GM12873 (cell line): ENCODE measurements at regions not wholly inside any gene's neighbourhood (a gene's known extent, or its start where the extent isn't known, plus 50 kb on each side); places are given as distances from the start of the nearest gene placed in this dataset.

ENCODE experiments used
- TF ChIP-seq, protein P1 (sequence below): IDR thresholded peaks from 2 replicates; pipeline ENCODE4 v1.5.1; 2012; ENCODE audit warnings: low read depth, mild to moderate bottlenecking, moderate library complexity, low read length, control low read depth; ENCODE audit not compliant: insufficient read depth; ENCODE audit errors: missing control alignments

- TF ChIP-seq, protein P1, sequence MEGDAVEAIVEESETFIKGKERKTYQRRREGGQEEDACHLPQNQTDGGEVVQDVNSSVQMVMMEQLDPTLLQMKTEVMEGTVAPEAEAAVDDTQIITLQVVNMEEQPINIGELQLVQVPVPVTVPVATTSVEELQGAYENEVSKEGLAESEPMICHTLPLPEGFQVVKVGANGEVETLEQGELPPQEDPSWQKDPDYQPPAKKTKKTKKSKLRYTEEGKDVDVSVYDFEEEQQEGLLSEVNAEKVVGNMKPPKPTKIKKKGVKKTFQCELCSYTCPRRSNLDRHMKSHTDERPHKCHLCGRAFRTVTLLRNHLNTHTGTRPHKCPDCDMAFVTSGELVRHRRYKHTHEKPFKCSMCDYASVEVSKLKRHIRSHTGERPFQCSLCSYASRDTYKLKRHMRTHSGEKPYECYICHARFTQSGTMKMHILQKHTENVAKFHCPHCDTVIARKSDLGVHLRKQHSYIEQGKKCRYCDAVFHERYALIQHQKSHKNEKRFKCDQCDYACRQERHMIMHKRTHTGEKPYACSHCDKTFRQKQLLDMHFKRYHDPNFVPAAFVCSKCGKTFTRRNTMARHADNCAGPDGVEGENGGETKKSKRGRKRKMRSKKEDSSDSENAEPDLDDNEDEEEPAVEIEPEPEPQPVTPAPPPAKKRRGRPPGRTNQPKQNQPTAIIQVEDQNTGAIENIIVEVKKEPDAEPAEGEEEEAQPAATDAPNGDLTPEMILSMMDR = no peak
Observed at GRCh38 chr7:67463316-67463715, 466.7 kb downstream of the TYW1 start.

- TF ChIP-seq, protein P1 = no peak
Observed at GRCh38 chr7:67463983-67464382, 467.4 kb downstream of the TYW1 start.

- TF ChIP-seq, protein P1 = no peak
Observed at GRCh38 chr7:67466109-67466508, 469.5 kb downstream of the TYW1 start.

- TF ChIP-seq, protein P1 = no peak
Observed at GRCh38 chr7:67470256-67470751, 473.7 kb downstream of the TYW1 start.

DNA sequence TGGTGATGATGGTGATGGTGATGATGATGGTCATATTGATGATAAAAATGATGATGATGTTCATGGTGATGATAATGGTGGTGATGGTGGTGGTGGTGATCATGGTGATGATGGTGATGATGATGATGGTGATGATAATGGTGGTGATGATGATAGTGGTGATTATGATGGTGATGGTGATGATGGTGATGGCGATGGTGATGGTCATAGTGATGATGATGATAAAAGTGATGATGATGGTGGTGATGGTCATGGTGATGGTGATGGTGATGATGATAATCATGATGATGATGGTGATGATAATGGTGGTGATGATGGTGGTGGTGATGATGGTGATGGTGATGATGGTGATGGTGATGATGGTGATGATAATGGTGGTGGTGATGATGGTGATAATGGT lies 478.7 kb downstream of the TYW1 start:
- TF ChIP-seq, protein P1 = no peak

DNA sequence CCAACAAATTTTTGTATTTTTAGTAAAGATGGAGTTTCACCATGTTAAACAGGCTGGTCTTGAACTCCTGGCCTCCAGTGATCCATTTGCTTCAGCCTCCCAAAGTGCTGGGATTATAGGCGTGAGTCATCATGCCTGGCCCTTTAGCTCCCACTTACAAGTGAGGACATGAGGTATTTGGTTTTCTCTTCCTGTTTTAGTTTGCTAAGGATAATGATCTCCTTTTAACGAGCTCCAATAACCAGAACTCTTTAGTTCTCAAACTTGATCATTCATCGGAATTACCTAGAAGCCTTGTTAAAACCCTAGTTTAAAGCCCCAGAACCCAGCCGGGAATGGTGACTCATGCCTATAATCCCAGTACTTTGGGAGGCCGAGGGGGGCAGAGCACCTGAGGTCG lies 481.4 kb downstream of the TYW1 start:
- TF ChIP-seq, protein P1 = no peak

DNA sequence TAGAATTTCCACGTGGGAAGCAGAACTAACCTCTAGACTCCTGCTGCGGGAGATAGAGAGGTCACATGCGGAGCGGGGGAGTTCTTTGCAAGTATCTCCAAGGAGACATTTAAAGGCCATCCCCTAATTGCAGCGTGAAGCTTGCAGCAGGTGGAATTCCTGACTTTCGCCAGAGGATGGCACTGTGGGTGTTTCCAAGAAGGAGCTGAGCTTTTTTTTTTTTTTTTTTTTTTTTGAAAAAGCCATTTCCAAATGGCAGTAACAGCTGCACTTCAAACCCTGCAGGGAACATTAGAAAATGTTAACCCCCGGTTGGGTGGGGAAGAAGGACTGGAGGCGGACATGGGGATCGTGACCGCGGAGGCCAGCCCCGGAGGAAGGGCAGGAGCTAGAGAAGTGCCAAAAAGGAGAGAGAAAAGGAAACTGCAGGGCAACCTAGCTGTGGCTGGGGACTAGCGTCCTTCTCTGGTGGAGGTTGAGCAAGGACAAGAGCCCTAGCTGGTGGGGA lies 487.7 kb downstream of the TYW1 start:
- TF ChIP-seq, protein P1 = peak; percentile 65
